Endodermal cell (in vitro differentiated cells): ENCODE measurements at regions not wholly inside any gene's neighbourhood (a gene's known extent, or its start where the extent isn't known, plus 50 kb on each side); places are given as distances from the start of the nearest gene placed in this dataset.

Experiments
- DNase-seq: peaks from one replicate; pipeline ENCODE4 v3.0.0-alpha.2; 2017
- H3K27ac ChIP-seq: 2 replicates; pipeline ENCODE4 v1.5.1; 2013; ENCODE audit warnings: mild to moderate bottlenecking, low read depth, low read length, moderate library complexity
- H3K27me3 ChIP-seq: 2 replicates; pipeline ENCODE4 v1.6.1; 2013; ENCODE audit warnings: mild to moderate bottlenecking, low read length, moderate library complexity; ENCODE audit not compliant: insufficient read depth, control insufficient read depth, poor library complexity, severe bottlenecking
- H3K36me3 ChIP-seq: 2 replicates; pipeline ENCODE4 v1.7.0; 2013; ENCODE audit warnings: mild to moderate bottlenecking, low read length, moderate library complexity; ENCODE audit not compliant: control insufficient read depth, insufficient read depth
- H3K4me1 ChIP-seq: one replicate; pipeline ENCODE4 v1.7.0; 2013; ENCODE audit warnings: low read length; ENCODE audit not compliant: control insufficient read depth, insufficient read depth
- H3K4me3 ChIP-seq: 2 replicates; pipeline ENCODE4 v1.5.1; 2013; ENCODE audit warnings: mild to moderate bottlenecking, low read length, moderate library complexity
- H3K9ac ChIP-seq: 2 replicates; pipeline ENCODE4 v1.6.1; 2013; ENCODE audit warnings: mild to moderate bottlenecking, low read length, moderate library complexity; ENCODE audit not compliant: poor library complexity, severe bottlenecking; ENCODE audit errors: extremely low read depth
- H3K9me3 ChIP-seq: 2 replicates; pipeline ENCODE4 v1.6.1; 2013; ENCODE audit warnings: mild to moderate bottlenecking, low read length, moderate library complexity; ENCODE audit not compliant: control insufficient read depth
- H3K27ac Mint-ChIP-seq: 2 replicates; pipeline ENCODE4 v1.8.0; 2020; ENCODE audit warnings: mixed read lengths
- H3K27me3 Mint-ChIP-seq: 2 replicates; pipeline ENCODE4 v1.8.0; 2021; ENCODE audit warnings: mild to moderate bottlenecking, mixed read lengths; ENCODE audit not compliant: insufficient read depth
- H3K36me3 Mint-ChIP-seq: 2 replicates; pipeline ENCODE4 v1.8.0; 2020; ENCODE audit warnings: low read depth, mixed read lengths
- H3K4me1 Mint-ChIP-seq: 2 replicates; pipeline ENCODE4 v1.8.0; 2020; ENCODE audit warnings: mixed read lengths
- H3K4me3 Mint-ChIP-seq: 2 replicates; pipeline ENCODE4 v1.8.0; 2020; ENCODE audit warnings: mild to moderate bottlenecking, moderate library complexity, mixed read lengths
- H3K9me3 Mint-ChIP-seq: 2 replicates; pipeline ENCODE4 v1.8.0; 2020; ENCODE audit warnings: mild to moderate bottlenecking, mixed read lengths
- CTCF ChIP-seq: fragments of 200-600 bp; sonication (generic); conservative IDR thresholded peaks from 2 replicates; pipeline ENCODE4 v1.5.0; 2021; ENCODE audit warnings: antibody characterized with exemption, mild to moderate bottlenecking
- WGBS, 2 experiments: methylation state at CpG; one replicate each; pipeline versions ENCODE4 v1.1.5 to v1.1.7; 2013; ENCODE audit warnings: missing lambda C conversion rate in 2 of 2, mixed read lengths in 1 of 2; ENCODE audit not compliant: insufficient coverage in 1 of 2, insufficient read length in 1 of 2; 5-methylcytosine and 5-hydroxymethylcytosine counted together

DNA sequence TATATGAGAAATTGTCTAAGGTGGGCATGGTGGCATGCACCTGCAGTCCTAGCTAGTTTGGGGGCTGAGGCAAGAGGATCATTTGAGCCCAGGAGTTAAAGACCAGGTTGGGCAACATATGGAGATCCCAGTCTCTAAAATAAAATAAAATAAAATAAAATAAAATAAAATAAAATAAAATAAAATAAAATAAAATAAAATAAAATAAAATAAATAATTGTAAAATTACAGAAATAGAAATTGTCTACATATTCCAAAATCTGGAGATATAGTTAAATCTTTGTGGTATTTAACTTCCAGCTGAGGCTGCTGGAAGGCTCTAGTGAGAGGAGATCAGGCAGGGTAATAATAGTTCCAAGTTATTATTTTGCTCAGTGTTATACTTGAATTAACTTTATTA, 1432.1 kb upstream of the CDH2 start:
- Histone ChIP-seq H3K9ac (no peak overlapping the region), H3K27me3 (no peaks in the 10 kb centered on the region), H3K27ac (no peak overlapping the region), H3K4me1 (no peaks in the 10 kb centered on the region), H3K36me3 (no peaks in the 10 kb centered on the region), H3K4me3 (no peak overlapping the region), H3K9me3 (peaks cover 40% of the 10 kb centered on the region)
- no peak for DNase-seq
- peaks cover 3% of the 10 kb centered on the region for H3K36me3 Mint-ChIP-seq
- H3K27me3 Mint-ChIP-seq, result no peaks in the 10 kb centered on the region
- H3K9me3 Mint-ChIP-seq, result peaks cover 34% of the 10 kb centered on the region
- H3K27ac Mint-ChIP-seq, result no peak overlapping the region
- no peaks in the 10 kb centered on the region for H3K4me1 Mint-ChIP-seq
- TF ChIP-seq CTCF, result no peak
- H3K4me3 Mint-ChIP-seq, result no peak overlapping the region

GRCh38 chr18:29605365-29605764, 1428.4 kb upstream of the CDH2 start:
- no peak overlapping the region for H3K27ac ChIP-seq
- H3K4me1 Mint-ChIP-seq, result no peaks in the 10 kb centered on the region

GRCh38 chr18:29596959-29597358, 1420.0 kb upstream of the CDH2 start:
- DNase-seq, result no peak
- H3K36me3 Mint-ChIP-seq, result no peaks in the 10 kb centered on the region
- no peak overlapping the region for H3K9ac ChIP-seq
- no peak overlapping the region for H3K4me3 Mint-ChIP-seq
- peaks cover 9% of the 10 kb centered on the region for H3K9me3 ChIP-seq
- H3K27me3 ChIP-seq, result no peaks in the 10 kb centered on the region
- H3K4me1 Mint-ChIP-seq, result no peaks in the 10 kb centered on the region
- no peak overlapping the region for H3K27ac ChIP-seq
- no peaks in the 10 kb centered on the region for H3K36me3 ChIP-seq
- peaks cover 6% of the 10 kb centered on the region for H3K9me3 Mint-ChIP-seq
- no peak for TF ChIP-seq CTCF
- no peak overlapping the region for H3K4me3 ChIP-seq
- no peaks in the 10 kb centered on the region for H3K4me1 ChIP-seq
- no peaks in the 10 kb centered on the region for H3K27me3 Mint-ChIP-seq
- no peak overlapping the region for H3K27ac Mint-ChIP-seq
- WGBS, 2 experiments, result 90 to 94% methylated on average over 2 to 5 of the region's 5 CpGs

More at GRCh38 chr18:29605365-29605764, 1428.4 kb upstream of the CDH2 start:
- H3K4me1 ChIP-seq, result no peaks in the 10 kb centered on the region
- H3K36me3 ChIP-seq, result no peaks in the 10 kb centered on the region
- peak overlapping the region; percentile 28 for H3K4me3 ChIP-seq
- peaks cover 65% of the 10 kb centered on the region for H3K9me3 ChIP-seq
- no peaks in the 10 kb centered on the region for H3K27me3 ChIP-seq
- no peak overlapping the region for H3K4me3 Mint-ChIP-seq
- no peak overlapping the region for H3K9ac ChIP-seq
- TF ChIP-seq CTCF, result no peak
- no peaks in the 10 kb centered on the region for H3K27me3 Mint-ChIP-seq
- H3K36me3 Mint-ChIP-seq, result peaks cover 3% of the 10 kb centered on the region
- H3K27ac Mint-ChIP-seq, result no peak overlapping the region
- WGBS, 2 experiments, result 91% methylated on average over 1 of the region's 1 CpG
- no peak for DNase-seq
- H3K9me3 Mint-ChIP-seq, result peaks cover 45% of the 10 kb centered on the region
